ENCODE measurements at regions not wholly inside any gene's neighbourhood (a gene's known extent, or its start where the extent isn't known, plus 50 kb on each side); places are given as distances from the start of the nearest gene placed in this dataset.

- TF ChIP-seq POLR2AphosphoS5 (IDR thresholded peaks at IDR 0.05; ENCODE audit: low read depth, low read length) (no peak), POLR2A (IDR thresholded peaks at IDR 0.05; ENCODE audit: low read depth, low read length) (no peak)
Observed at GRCh38 chr1:170872663-170873062, 62.7 kb upstream of the MROH9 start.

Measured in GM12892 (cell line).